DOHH2 (cell line): ENCODE measurements at regions not wholly inside any gene's neighbourhood (a gene's known extent, or its start where the extent isn't known, plus 50 kb on each side); places are given as distances from the start of the nearest gene placed in this dataset.

Experiments used
- EZH2phosphoT487 ChIP-seq: fragments of 200-600 bp; sonication (generic); IDR thresholded peaks from 2 replicates; pipeline ENCODE4 v1.6.1; 2017; ENCODE audit warnings: borderline replicate concordance, mild to moderate bottlenecking, antibody characterized with exemption, low read length, moderate library complexity, mixed read lengths
- TF ChIP-seq, protein P1 (sequence below): fragments of 200-600 bp; sonication (generic); IDR thresholded peaks from one replicate; pipeline ENCODE4 v1.5.1; 2014; ENCODE audit warnings: antibody characterized with exemption, mild to moderate bottlenecking, low read depth, low read length; ENCODE audit not compliant: poor library complexity, severe bottlenecking

DNA sequence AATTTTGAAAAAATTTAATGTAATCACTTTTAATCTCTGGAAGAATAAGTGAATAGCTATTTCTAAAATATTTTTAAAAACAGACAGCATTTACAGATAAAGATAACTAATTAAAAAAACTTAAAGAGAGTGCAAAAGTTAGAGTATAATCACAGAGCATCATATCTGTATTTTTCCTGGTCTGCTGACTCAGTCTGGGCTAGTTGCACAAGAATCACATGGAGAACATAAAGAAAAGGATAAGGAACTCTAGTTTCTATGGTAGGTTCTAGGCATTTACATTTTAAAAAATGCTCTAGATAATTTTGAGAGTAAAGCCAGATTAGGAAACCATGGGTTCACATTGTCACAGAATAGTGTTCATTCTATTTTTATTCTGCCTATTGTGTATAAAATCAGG is 347.4 kb downstream of the PSAT1 start:
- TF ChIP-seq, protein P1, sequence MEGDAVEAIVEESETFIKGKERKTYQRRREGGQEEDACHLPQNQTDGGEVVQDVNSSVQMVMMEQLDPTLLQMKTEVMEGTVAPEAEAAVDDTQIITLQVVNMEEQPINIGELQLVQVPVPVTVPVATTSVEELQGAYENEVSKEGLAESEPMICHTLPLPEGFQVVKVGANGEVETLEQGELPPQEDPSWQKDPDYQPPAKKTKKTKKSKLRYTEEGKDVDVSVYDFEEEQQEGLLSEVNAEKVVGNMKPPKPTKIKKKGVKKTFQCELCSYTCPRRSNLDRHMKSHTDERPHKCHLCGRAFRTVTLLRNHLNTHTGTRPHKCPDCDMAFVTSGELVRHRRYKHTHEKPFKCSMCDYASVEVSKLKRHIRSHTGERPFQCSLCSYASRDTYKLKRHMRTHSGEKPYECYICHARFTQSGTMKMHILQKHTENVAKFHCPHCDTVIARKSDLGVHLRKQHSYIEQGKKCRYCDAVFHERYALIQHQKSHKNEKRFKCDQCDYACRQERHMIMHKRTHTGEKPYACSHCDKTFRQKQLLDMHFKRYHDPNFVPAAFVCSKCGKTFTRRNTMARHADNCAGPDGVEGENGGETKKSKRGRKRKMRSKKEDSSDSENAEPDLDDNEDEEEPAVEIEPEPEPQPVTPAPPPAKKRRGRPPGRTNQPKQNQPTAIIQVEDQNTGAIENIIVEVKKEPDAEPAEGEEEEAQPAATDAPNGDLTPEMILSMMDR: no peak
- TF ChIP-seq EZH2phosphoT487: no peak
